ENCODE measurements at regions not wholly inside any gene's neighbourhood (a gene's known extent, or its start where the extent isn't known, plus 50 kb on each side); places are given as distances from the start of the nearest gene placed in this dataset.

- FAIRE-seq (no peak), DNase-seq (ENCODE audit: low read depth) (no peak)
- no peaks in the 10 kb centered on the region for H3K27me3 ChIP-seq (ENCODE audit: control insufficient read depth, insufficient read depth, low read length)
- no peaks in the 10 kb centered on the region for H3K36me3 ChIP-seq (ENCODE audit: control insufficient read depth, insufficient read depth, low read length)
- TF ChIP-seq CTCF (IDR thresholded peaks at IDR 0.05; ENCODE audit: insufficient read depth, low read length, severe bottlenecking) = no peak
- H3K4me3 ChIP-seq (ENCODE audit: low read depth, low read length) = no peak overlapping the region
Observed at GRCh38 chr4:165612936-165613335, 234.1 kb downstream of the CPE start.

DNA sequence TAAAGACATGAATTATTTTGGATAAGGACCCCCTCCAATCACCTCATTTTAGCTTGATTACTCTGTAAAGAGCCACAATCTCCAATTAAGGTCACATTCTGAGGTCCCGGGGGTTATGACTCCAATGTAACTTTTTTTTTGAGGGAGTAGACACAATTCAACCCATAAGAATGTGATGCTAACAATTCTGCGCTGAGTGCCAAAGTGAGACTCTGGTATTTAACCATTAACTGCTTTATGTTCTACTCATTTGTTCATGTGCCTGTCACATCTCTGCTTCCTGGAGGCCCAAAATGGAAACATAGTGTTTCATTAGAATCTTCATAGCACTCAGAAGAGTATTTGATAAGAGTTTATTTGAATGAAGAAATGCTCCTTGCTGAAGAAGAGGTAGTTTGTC, 234.8 kb downstream of the CPE start:
- TF ChIP-seq CTCF (IDR thresholded peaks at IDR 0.05; ENCODE audit: insufficient read depth, low read length, severe bottlenecking) = no peak
- Histone ChIP-seq H3K4me3 (ENCODE audit: low read depth, low read length) (no peak overlapping the region), H3K27me3 (ENCODE audit: control insufficient read depth, insufficient read depth, low read length) (no peaks in the 10 kb centered on the region), H3K36me3 (ENCODE audit: control insufficient read depth, insufficient read depth, low read length) (no peaks in the 10 kb centered on the region)
- no peak for DNase-seq (ENCODE audit: low read depth)
- FAIRE-seq = no peak

GRCh38 chr4:165620913-165621312, 242.1 kb downstream of the CPE start:
- no peak for DNase-seq (ENCODE audit: low read depth)

GRCh38 chr4:165621983-165622382, 243.2 kb downstream of the CPE start:
- Histone ChIP-seq H3K4me3 (ENCODE audit: low read depth, low read length) (no peak overlapping the region), H3K27me3 (ENCODE audit: control insufficient read depth, insufficient read depth, low read length) (no peaks in the 10 kb centered on the region), H3K36me3 (ENCODE audit: control insufficient read depth, insufficient read depth, low read length) (no peaks in the 10 kb centered on the region)
- no peak for TF ChIP-seq CTCF (IDR thresholded peaks at IDR 0.05; ENCODE audit: insufficient read depth, low read length, severe bottlenecking)
- FAIRE-seq (peak; percentile 18), DNase-seq (ENCODE audit: low read depth) (peak; percentile 90)

More at GRCh38 chr4:165620913-165621312, 242.1 kb downstream of the CPE start:
- no peaks in the 10 kb centered on the region for H3K36me3 ChIP-seq (ENCODE audit: control insufficient read depth, insufficient read depth, low read length)
- no peaks in the 10 kb centered on the region for H3K27me3 ChIP-seq (ENCODE audit: control insufficient read depth, insufficient read depth, low read length)
- H3K4me3 ChIP-seq (ENCODE audit: low read depth, low read length) = no peak overlapping the region
- no peak for TF ChIP-seq CTCF (IDR thresholded peaks at IDR 0.05; ENCODE audit: insufficient read depth, low read length, severe bottlenecking)
- no peak for FAIRE-seq

DNA sequence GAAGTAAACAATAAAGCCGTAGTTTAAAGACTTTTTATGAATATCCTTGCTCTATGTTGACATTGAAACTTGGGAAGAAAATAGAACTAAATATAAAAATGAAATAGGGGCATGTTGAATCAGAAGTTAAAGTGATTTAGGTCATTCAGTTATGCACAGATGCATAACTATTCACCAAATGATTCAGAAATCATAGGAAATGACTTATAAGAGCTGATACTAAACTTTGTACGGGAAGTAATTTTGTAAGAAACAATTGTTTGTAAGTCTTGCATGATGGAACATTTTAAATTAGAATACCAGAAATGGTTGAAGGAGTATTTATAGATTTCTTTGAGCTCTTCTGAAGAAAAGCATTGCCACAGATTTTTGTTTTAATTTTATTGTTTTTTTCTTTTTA, 246.5 kb downstream of the CPE start:
- no peak for TF ChIP-seq CTCF (IDR thresholded peaks at IDR 0.05; ENCODE audit: insufficient read depth, low read length, severe bottlenecking)
- Histone ChIP-seq H3K27me3 (ENCODE audit: control insufficient read depth, insufficient read depth, low read length) (no peaks in the 10 kb centered on the region), H3K36me3 (ENCODE audit: control insufficient read depth, insufficient read depth, low read length) (no peaks in the 10 kb centered on the region), H3K4me3 (ENCODE audit: low read depth, low read length) (no peak overlapping the region)
- DNase-seq (ENCODE audit: low read depth) (peak; percentile 65), FAIRE-seq (no peak)

- Histone ChIP-seq H3K27me3 (ENCODE audit: control insufficient read depth, insufficient read depth, low read length) (no peaks in the 10 kb centered on the region), H3K4me3 (ENCODE audit: low read depth, low read length) (no peak overlapping the region), H3K36me3 (ENCODE audit: control insufficient read depth, insufficient read depth, low read length) (no peaks in the 10 kb centered on the region)
- FAIRE-seq (no peak), DNase-seq (ENCODE audit: low read depth) (no peak)
- no peak for TF ChIP-seq CTCF (IDR thresholded peaks at IDR 0.05; ENCODE audit: insufficient read depth, low read length, severe bottlenecking)
Observed at GRCh38 chr4:165626316-165626715, 246.7 kb upstream of the TLL1 start.
